MCF 10A (cell line): ENCODE measurements at regions not wholly inside any gene's neighbourhood (a gene's known extent, or its start where the extent isn't known, plus 50 kb on each side); places are given as distances from the start of the nearest gene placed in this dataset.

ENCODE experiments used
- BruUV-seq: library from RNA; stranded (reverse); fragments of 400-500 nt; replicated peaks from 2 replicates; lab custom pipeline; 2021; lab: Mats Ljungman, UMichigan
- CTCF ChIA-PET: fragments of 300-600 bp; sonication (Branson Sonifier 250); formaldehyde crosslinking; extraction: SDS; loops from one replicate; lab custom pipeline; 2021; ENCODE audit warnings: antibody characterized with exemption, inconsistent platforms; lab: Yijun Ruan, JAX
- POLR2A ChIA-PET: fragments of 300-600, 350-650 bp; sonication (Branson Sonifier 250); formaldehyde crosslinking; extraction: SDS; loops from one replicate; lab custom pipeline; 2020; ENCODE audit warnings: antibody characterized with exemption, inconsistent platforms; lab: Yijun Ruan, JAX
- DNase-seq: peaks from one replicate; pipeline ENCODE4 v3.0.0-alpha.2; 2018; ENCODE audit not compliant: unreplicated experiment
- H3K27ac Mint-ChIP-seq: one replicate; pipeline ENCODE4 v1.8.0; 2022; ENCODE audit warnings: mild to moderate bottlenecking, low read depth, mixed read lengths; ENCODE audit not compliant: unreplicated experiment
- H3K27me3 Mint-ChIP-seq: one replicate; pipeline ENCODE4 v1.8.0; 2022; ENCODE audit warnings: mixed read lengths; ENCODE audit not compliant: insufficient read depth, unreplicated experiment
- H3K36me3 Mint-ChIP-seq: one replicate; pipeline ENCODE4 v1.8.0; 2022; ENCODE audit warnings: mild to moderate bottlenecking, moderate library complexity, mixed read lengths; ENCODE audit not compliant: insufficient read depth, unreplicated experiment
- H3K4me1 Mint-ChIP-seq: one replicate; pipeline ENCODE4 v1.8.0; 2022; ENCODE audit warnings: mixed read lengths; ENCODE audit not compliant: insufficient read depth, unreplicated experiment
- H3K4me3 Mint-ChIP-seq: one replicate; pipeline ENCODE4 v1.8.0; 2022; ENCODE audit warnings: mild to moderate bottlenecking, moderate library complexity, mixed read lengths; ENCODE audit not compliant: unreplicated experiment
- H3K9me3 Mint-ChIP-seq: one replicate; pipeline ENCODE4 v1.8.0; 2022; ENCODE audit warnings: mixed read lengths; ENCODE audit not compliant: unreplicated experiment
- intact Hi-C: fragments of 100-400 bp; cut with micrococcal nuclease; formaldehyde crosslinking; loops from 2 replicates; pipeline ENCODE4 v1.14.1; 2022
- TF ChIP-seq, protein P1 (sequence below): fragments of 200-600 bp; IDR thresholded peaks from one replicate; pipeline ENCODE4 v1.8.0; 2022; ENCODE audit warnings: antibody characterized with exemption, mild to moderate bottlenecking; ENCODE audit not compliant: unreplicated experiment

DNA sequence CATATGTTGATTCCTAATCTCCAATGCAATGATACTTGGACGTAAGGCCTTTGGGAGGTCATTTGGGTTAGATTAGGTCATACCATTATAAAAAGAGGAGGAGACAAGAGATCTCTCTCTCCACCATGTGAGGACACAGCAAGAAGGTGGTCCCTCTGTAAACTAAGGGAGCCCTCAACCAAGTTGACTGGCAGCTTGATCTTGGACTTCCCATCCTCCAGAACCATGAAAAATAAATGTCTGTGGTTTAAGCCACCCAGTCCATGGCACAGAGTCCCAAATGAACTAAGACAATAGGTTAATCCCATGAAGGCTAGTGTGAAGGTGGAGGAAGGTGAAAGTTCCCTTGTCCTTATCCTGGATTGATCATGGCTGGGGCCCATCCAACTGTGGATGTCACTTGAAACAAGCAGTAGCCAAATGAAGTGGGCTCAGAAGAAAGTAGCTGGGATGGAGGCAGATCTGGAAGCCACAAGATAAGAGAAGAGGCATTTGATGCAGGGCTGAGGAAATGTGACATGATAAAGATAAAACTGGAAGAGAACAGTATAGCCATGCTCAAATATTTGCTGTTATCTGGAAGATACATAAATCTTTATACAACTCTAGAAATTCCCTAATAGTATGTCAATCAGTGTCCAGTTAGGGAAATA lies 99.9 kb downstream of the BANF2 start:
- TF ChIP-seq, protein P1, sequence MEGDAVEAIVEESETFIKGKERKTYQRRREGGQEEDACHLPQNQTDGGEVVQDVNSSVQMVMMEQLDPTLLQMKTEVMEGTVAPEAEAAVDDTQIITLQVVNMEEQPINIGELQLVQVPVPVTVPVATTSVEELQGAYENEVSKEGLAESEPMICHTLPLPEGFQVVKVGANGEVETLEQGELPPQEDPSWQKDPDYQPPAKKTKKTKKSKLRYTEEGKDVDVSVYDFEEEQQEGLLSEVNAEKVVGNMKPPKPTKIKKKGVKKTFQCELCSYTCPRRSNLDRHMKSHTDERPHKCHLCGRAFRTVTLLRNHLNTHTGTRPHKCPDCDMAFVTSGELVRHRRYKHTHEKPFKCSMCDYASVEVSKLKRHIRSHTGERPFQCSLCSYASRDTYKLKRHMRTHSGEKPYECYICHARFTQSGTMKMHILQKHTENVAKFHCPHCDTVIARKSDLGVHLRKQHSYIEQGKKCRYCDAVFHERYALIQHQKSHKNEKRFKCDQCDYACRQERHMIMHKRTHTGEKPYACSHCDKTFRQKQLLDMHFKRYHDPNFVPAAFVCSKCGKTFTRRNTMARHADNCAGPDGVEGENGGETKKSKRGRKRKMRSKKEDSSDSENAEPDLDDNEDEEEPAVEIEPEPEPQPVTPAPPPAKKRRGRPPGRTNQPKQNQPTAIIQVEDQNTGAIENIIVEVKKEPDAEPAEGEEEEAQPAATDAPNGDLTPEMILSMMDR: no peak
- DNase-seq: no peak
- no peaks in the 10 kb centered on the region for H3K9me3 Mint-ChIP-seq
- POLR2A ChIA-PET: interaction anchor here (1.7 kb wide), 1 partner anchor 10 kb away, joined by 6 read pairs; no protein-coding TSS in a partner anchor
- CTCF ChIA-PET: interaction anchor here (0.6 kb wide), 2 partner anchors 460 to 477 kb away, joined by 3 read pairs; no protein-coding TSS in a partner anchor
- no TSS peak for BruUV-seq
- no peak overlapping the region for H3K4me3 Mint-ChIP-seq
- H3K36me3 Mint-ChIP-seq: no peaks in the 10 kb centered on the region
- H3K27me3 Mint-ChIP-seq: no peaks in the 10 kb centered on the region
- H3K27ac Mint-ChIP-seq: no peak overlapping the region
- intact Hi-C loops: no loop called here
- H3K4me1 Mint-ChIP-seq: peaks cover 5% of the 10 kb centered on the region

GRCh38 chr20:17798601-17799000 lies 98.8 kb downstream of the BANF2 start:
- peaks cover 5% of the 10 kb centered on the region for H3K4me1 Mint-ChIP-seq
- H3K9me3 Mint-ChIP-seq: no peaks in the 10 kb centered on the region

GRCh38 chr20:17797579-17797978 lies 97.8 kb downstream of the BANF2 start:
- no TSS peak for BruUV-seq
- intact Hi-C loops: no loop called here
- TF ChIP-seq, protein P1: no peak
- Mint-ChIP-seq H3K4me1 (peaks cover 5% of the 10 kb centered on the region), H3K27me3 (no peaks in the 10 kb centered on the region), H3K27ac (no peak overlapping the region), H3K9me3 (peaks cover 5% of the 10 kb centered on the region), H3K36me3 (no peaks in the 10 kb centered on the region), H3K4me3 (no peak overlapping the region)
- POLR2A ChIA-PET: interaction anchor here (0.5 to 1.1 kb wide), 2 partner anchors 52 to 158 kb away, joined by 3 to 4 read pairs; no protein-coding TSS in a partner anchor
- CTCF ChIA-PET: interaction anchor here (0.7 to 2.8 kb wide), 5 partner anchors 14 to 161 kb away, joined by 3 to 10 read pairs (median 3); no protein-coding TSS in a partner anchor
- no peak for DNase-seq

More at GRCh38 chr20:17798601-17799000, 98.8 kb downstream of the BANF2 start:
- CTCF ChIA-PET: interaction anchor here (0.6 to 1.2 kb wide), 6 partner anchors 9 to 108 kb away, joined by 3 read pairs; no protein-coding TSS in a partner anchor
- H3K27ac Mint-ChIP-seq: no peak overlapping the region
- POLR2A ChIA-PET: interaction anchor here (1.1 to 1.7 kb wide), 2 partner anchors 9 to 51 kb away, joined by 4 to 6 read pairs; no protein-coding TSS in a partner anchor
- H3K27me3 Mint-ChIP-seq: no peaks in the 10 kb centered on the region
- no peaks in the 10 kb centered on the region for H3K36me3 Mint-ChIP-seq
- no TSS peak for BruUV-seq
- TF ChIP-seq, protein P1: no peak
- intact Hi-C loops: no loop called here
- H3K4me3 Mint-ChIP-seq: no peak overlapping the region
- DNase-seq: no peak

DNA sequence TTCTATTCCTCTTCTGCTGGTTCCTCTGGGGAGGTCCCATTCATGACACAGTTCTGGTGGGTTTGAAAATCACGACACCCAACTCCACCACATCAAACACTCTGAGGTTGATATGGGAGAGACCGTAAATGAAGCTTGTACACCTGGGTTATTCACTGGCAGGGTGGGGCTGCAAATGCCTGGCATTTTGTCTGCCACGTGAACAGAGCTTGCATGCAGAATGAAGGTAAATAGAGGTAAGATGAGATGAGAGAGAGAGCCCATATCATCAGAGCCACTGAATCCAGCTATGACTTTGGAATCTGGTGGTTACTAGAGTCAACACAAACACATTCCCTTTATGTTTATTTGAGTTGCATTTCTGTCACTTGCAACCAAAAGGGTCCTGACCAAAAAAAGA lies 97.4 kb downstream of the BANF2 start:
- no peak for DNase-seq

More for the DNA sequence above, 97.4 kb downstream of the BANF2 start:
- intact Hi-C loops: no loop called here
- no TSS peak for BruUV-seq
- TF ChIP-seq, protein P1: no peak
- peaks cover 5% of the 10 kb centered on the region for H3K9me3 Mint-ChIP-seq
- H3K4me1 Mint-ChIP-seq: peaks cover 5% of the 10 kb centered on the region
- H3K36me3 Mint-ChIP-seq: no peaks in the 10 kb centered on the region
- no peaks in the 10 kb centered on the region for H3K27me3 Mint-ChIP-seq
- H3K4me3 Mint-ChIP-seq: no peak overlapping the region
- H3K27ac Mint-ChIP-seq: no peak overlapping the region
- CTCF ChIA-PET: interaction anchor here (1.2 to 2.8 kb wide), 2 partner anchors 101 to 114 kb away, joined by 3 to 10 read pairs; no protein-coding TSS in a partner anchor
- POLR2A ChIA-PET: interaction anchor here (0.5 kb wide), 1 partner anchor 158 kb away, joined by 3 read pairs; no protein-coding TSS in a partner anchor
